Endodermal cell (in vitro differentiated cells): ENCODE measurements at regions not wholly inside any gene's neighbourhood (a gene's known extent, or its start where the extent isn't known, plus 50 kb on each side); places are given as distances from the start of the nearest gene placed in this dataset.

ENCODE experiments used
- DNase-seq: peaks from one replicate; pipeline ENCODE4 v3.0.0-alpha.2; 2017
- H3K27ac ChIP-seq: 2 replicates; pipeline ENCODE4 v1.5.1; 2013; ENCODE audit warnings: mild to moderate bottlenecking, low read depth, low read length, moderate library complexity
- H3K27me3 ChIP-seq: 2 replicates; pipeline ENCODE4 v1.6.1; 2013; ENCODE audit warnings: mild to moderate bottlenecking, low read length, moderate library complexity; ENCODE audit not compliant: insufficient read depth, control insufficient read depth, poor library complexity, severe bottlenecking
- H3K36me3 ChIP-seq: 2 replicates; pipeline ENCODE4 v1.7.0; 2013; ENCODE audit warnings: mild to moderate bottlenecking, low read length, moderate library complexity; ENCODE audit not compliant: control insufficient read depth, insufficient read depth
- H3K4me1 ChIP-seq: one replicate; pipeline ENCODE4 v1.7.0; 2013; ENCODE audit warnings: low read length; ENCODE audit not compliant: control insufficient read depth, insufficient read depth
- H3K4me3 ChIP-seq: 2 replicates; pipeline ENCODE4 v1.5.1; 2013; ENCODE audit warnings: mild to moderate bottlenecking, low read length, moderate library complexity
- H3K9ac ChIP-seq: 2 replicates; pipeline ENCODE4 v1.6.1; 2013; ENCODE audit warnings: mild to moderate bottlenecking, low read length, moderate library complexity; ENCODE audit not compliant: poor library complexity, severe bottlenecking; ENCODE audit errors: extremely low read depth
- H3K9me3 ChIP-seq: 2 replicates; pipeline ENCODE4 v1.6.1; 2013; ENCODE audit warnings: mild to moderate bottlenecking, low read length, moderate library complexity; ENCODE audit not compliant: control insufficient read depth
- H3K27ac Mint-ChIP-seq: 2 replicates; pipeline ENCODE4 v1.8.0; 2020; ENCODE audit warnings: mixed read lengths
- H3K27me3 Mint-ChIP-seq: 2 replicates; pipeline ENCODE4 v1.8.0; 2021; ENCODE audit warnings: mild to moderate bottlenecking, mixed read lengths; ENCODE audit not compliant: insufficient read depth
- H3K36me3 Mint-ChIP-seq: 2 replicates; pipeline ENCODE4 v1.8.0; 2020; ENCODE audit warnings: low read depth, mixed read lengths
- H3K4me1 Mint-ChIP-seq: 2 replicates; pipeline ENCODE4 v1.8.0; 2020; ENCODE audit warnings: mixed read lengths
- H3K4me3 Mint-ChIP-seq: 2 replicates; pipeline ENCODE4 v1.8.0; 2020; ENCODE audit warnings: mild to moderate bottlenecking, moderate library complexity, mixed read lengths
- H3K9me3 Mint-ChIP-seq: 2 replicates; pipeline ENCODE4 v1.8.0; 2020; ENCODE audit warnings: mild to moderate bottlenecking, mixed read lengths
- WGBS, 2 experiments: methylation state at CpG; one replicate each; pipeline versions ENCODE4 v1.1.5 to v1.1.7; 2013; ENCODE audit warnings: missing lambda C conversion rate in 2 of 2, mixed read lengths in 1 of 2; ENCODE audit not compliant: insufficient coverage in 1 of 2, insufficient read length in 1 of 2; 5-methylcytosine and 5-hydroxymethylcytosine counted together
- TF ChIP-seq, protein P1 (sequence below): fragments of 200-600 bp; sonication (generic); conservative IDR thresholded peaks from 2 replicates; pipeline ENCODE4 v1.5.0; 2021; ENCODE audit warnings: antibody characterized with exemption, mild to moderate bottlenecking

DNA sequence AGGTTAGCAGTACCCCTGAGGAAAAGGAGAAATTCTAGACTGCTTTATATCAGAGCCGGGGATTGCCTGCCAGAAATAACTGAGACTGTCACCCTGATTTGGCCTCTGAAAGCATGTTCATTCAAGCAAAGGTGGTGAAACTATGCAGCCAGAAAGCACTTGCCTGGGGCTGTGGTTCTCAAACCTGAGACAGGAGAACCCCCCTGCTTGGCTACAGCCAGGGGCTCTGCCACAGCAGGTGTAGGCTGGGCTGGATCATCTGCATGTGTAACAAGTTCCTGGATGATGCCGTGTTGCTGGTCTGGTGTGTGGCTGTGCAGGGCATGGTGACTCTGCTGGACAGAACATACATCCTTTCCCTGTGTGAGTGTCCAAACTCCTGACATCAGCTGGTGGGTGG, 157.8 kb downstream of the NXNL2 start:
- no peaks in the 10 kb centered on the region for H3K4me1 ChIP-seq
- Mint-ChIP-seq H3K4me3 (no peak overlapping the region), H3K4me1 (no peaks in the 10 kb centered on the region), H3K27me3 (peaks cover 6% of the 10 kb centered on the region), H3K27ac (no peak overlapping the region), H3K9me3 (peaks cover 27% of the 10 kb centered on the region), H3K36me3 (no peaks in the 10 kb centered on the region)
- TF ChIP-seq, protein P1, sequence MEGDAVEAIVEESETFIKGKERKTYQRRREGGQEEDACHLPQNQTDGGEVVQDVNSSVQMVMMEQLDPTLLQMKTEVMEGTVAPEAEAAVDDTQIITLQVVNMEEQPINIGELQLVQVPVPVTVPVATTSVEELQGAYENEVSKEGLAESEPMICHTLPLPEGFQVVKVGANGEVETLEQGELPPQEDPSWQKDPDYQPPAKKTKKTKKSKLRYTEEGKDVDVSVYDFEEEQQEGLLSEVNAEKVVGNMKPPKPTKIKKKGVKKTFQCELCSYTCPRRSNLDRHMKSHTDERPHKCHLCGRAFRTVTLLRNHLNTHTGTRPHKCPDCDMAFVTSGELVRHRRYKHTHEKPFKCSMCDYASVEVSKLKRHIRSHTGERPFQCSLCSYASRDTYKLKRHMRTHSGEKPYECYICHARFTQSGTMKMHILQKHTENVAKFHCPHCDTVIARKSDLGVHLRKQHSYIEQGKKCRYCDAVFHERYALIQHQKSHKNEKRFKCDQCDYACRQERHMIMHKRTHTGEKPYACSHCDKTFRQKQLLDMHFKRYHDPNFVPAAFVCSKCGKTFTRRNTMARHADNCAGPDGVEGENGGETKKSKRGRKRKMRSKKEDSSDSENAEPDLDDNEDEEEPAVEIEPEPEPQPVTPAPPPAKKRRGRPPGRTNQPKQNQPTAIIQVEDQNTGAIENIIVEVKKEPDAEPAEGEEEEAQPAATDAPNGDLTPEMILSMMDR: no peak
- peaks cover 24% of the 10 kb centered on the region for H3K9me3 ChIP-seq
- no peak overlapping the region for H3K27ac ChIP-seq
- H3K9ac ChIP-seq: no peak overlapping the region
- H3K4me3 ChIP-seq: no peak overlapping the region
- no peaks in the 10 kb centered on the region for H3K27me3 ChIP-seq
- DNase-seq: no peak
- 94 to 100% methylated on average over 2 of the region's 2 CpGs for WGBS, 2 experiments
- no peaks in the 10 kb centered on the region for H3K36me3 ChIP-seq

DNA sequence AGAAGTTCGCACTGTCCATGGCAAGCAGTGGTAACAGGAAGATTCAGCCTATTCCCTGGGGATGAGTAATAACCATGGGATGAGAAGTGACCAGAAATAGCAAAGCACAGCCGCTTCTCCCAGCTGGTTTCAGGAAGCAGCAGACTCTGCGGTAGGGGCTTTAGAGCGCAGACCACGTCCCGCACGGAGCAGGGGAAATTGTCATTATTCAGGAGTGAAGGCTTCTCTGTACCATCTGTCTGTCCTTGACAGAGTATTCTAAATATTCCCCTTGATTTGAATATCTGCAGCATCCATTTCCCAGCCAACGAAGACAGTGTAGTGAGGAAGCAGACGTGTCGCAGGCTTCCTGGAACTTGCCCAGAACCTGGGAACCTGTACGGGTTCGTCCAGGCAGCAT, 159.6 kb downstream of the NXNL2 start:
- no peaks in the 10 kb centered on the region for H3K36me3 Mint-ChIP-seq
- no peaks in the 10 kb centered on the region for H3K4me1 Mint-ChIP-seq
- no peak overlapping the region for H3K27ac Mint-ChIP-seq
- peaks cover 21% of the 10 kb centered on the region for H3K9me3 Mint-ChIP-seq
- Histone ChIP-seq H3K4me3 (no peak overlapping the region), H3K9ac (no peak overlapping the region), H3K27ac (no peak overlapping the region), H3K4me1 (no peaks in the 10 kb centered on the region), H3K9me3 (peaks cover 20% of the 10 kb centered on the region), H3K27me3 (no peaks in the 10 kb centered on the region), H3K36me3 (no peaks in the 10 kb centered on the region)
- peaks cover 12% of the 10 kb centered on the region for H3K27me3 Mint-ChIP-seq
- no peak overlapping the region for H3K4me3 Mint-ChIP-seq
- DNase-seq: no peak
- TF ChIP-seq, protein P1: no peak
- WGBS, 2 experiments: 94 to 96% methylated on average over 11 to 12 of the region's 12 CpGs

DNA sequence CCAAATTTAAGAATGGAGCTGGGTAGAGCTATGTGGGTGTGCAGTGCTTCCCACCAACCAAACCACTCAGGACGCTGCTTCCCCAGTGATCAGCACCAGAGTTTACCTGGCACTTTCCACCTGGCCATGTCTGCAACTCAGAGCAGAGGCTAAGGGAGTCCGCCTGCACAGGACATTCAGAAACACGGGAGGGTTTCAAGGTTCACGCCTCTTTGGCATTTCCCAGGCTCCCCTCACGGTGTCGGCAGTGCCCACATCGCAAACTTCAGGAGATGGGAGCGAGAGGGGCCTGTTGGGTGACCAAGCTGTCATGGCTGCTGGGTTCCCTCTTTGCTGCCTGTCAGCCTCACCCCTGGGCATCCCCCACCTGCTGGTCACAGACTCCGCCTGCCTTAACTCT, 161.5 kb downstream of the NXNL2 start:
- H3K27ac ChIP-seq: no peak overlapping the region
- H3K27ac Mint-ChIP-seq: no peak overlapping the region
- no peaks in the 10 kb centered on the region for H3K27me3 ChIP-seq
- no peaks in the 10 kb centered on the region for H3K4me1 Mint-ChIP-seq
- H3K9me3 ChIP-seq: peaks cover 7% of the 10 kb centered on the region
- H3K9me3 Mint-ChIP-seq: peaks cover 13% of the 10 kb centered on the region
- H3K4me3 Mint-ChIP-seq: no peak overlapping the region
- H3K9ac ChIP-seq: no peak overlapping the region
- no peaks in the 10 kb centered on the region for H3K4me1 ChIP-seq
- no peaks in the 10 kb centered on the region for H3K36me3 Mint-ChIP-seq
- 93% methylated on average over 3 to 9 of the region's 9 CpGs for WGBS, 2 experiments
- TF ChIP-seq, protein P1: no peak
- H3K27me3 Mint-ChIP-seq: peaks cover 14% of the 10 kb centered on the region
- no peak overlapping the region for H3K4me3 ChIP-seq
- no peak for DNase-seq
- H3K36me3 ChIP-seq: no peaks in the 10 kb centered on the region
